ENCODE measurements at regions not wholly inside any gene's neighbourhood (a gene's known extent, or its start where the extent isn't known, plus 50 kb on each side); places are given as distances from the start of the nearest gene placed in this dataset.

GRCh38 chr5:98587166-98587565 is 186.3 kb upstream of the RGMB start:
- Histone ChIP-seq H3K4me3 (ENCODE audit: insufficient read depth, low read depth, low read length) (no peak overlapping the region), H3K18ac (ENCODE audit: low read depth, low read length) (no peak overlapping the region), H4K20me1 (ENCODE audit: insufficient read depth, low read length) (no peaks in the 10 kb centered on the region), H3K36me3 (ENCODE audit: control insufficient read depth, insufficient read depth, low read length) (no peaks in the 10 kb centered on the region), H2AFZ (replicated peaks; ENCODE audit: low read length, poor library complexity) (no peak overlapping the region), H3K14ac (replicated peaks; ENCODE audit: low read depth, low read length) (no peak overlapping the region), H2AK9ac (replicated peaks; ENCODE audit: low read depth, low read length, poor library complexity) (no peak overlapping the region), H4K8ac (ENCODE audit: low read depth in 2 of 2, low read length in 2 of 2) (no peak overlapping the region), H3K79me1 (ENCODE audit: low read depth in 1 of 2, low read length in 2 of 2) (no peaks in the 10 kb centered on the region), H4K5ac (ENCODE audit: low read depth, low read length) (no peak overlapping the region), H2BK120ac (ENCODE audit: low read depth, low read length) (no peak overlapping the region), H3K9me3 (ENCODE audit: control insufficient read depth, insufficient read depth, low read length) (peaks cover 3% of the 10 kb centered on the region), H2AK5ac (ENCODE audit: low read depth, low read length) (no peak overlapping the region), H3K27ac (ENCODE audit: insufficient read depth, low read length) (no peak overlapping the region), H3K23ac (ENCODE audit: low read depth, low read length) (no peak overlapping the region), H3K4me1 (ENCODE audit: control insufficient read depth, insufficient read depth, low read length) (peaks cover 3% of the 10 kb centered on the region), H2BK15ac (ENCODE audit: low read depth, low read length) (no peak overlapping the region), H4K91ac (ENCODE audit: insufficient read depth, low read depth, low read length) (no peak overlapping the region), H2BK20ac (ENCODE audit: low read depth, low read length) (no peak overlapping the region), H3K27me3 (ENCODE audit: control insufficient read depth, insufficient read depth, low read length) (no peaks in the 10 kb centered on the region), H2BK5ac (ENCODE audit: low read depth, low read length, poor library complexity, severe bottlenecking) (no peak overlapping the region), H3K56ac (ENCODE audit: extremely low read depth, insufficient read depth, low read length) (no peak overlapping the region), H3K9me1 (ENCODE audit: insufficient read depth, low read length) (no peaks in the 10 kb centered on the region), H3K4ac (ENCODE audit: low read depth, low read length) (no peak overlapping the region), H3K4me2 (ENCODE audit: low read depth, low read length) (no peak overlapping the region), H3K9ac (ENCODE audit: low read depth, low read length) (no peak overlapping the region)
- ChIA-PET CTCF (no interaction called here), POLR2A (ENCODE audit: unreplicated experiment) (interaction anchor here (0.6 kb wide), 1 partner anchor 9 kb away, joined by 15 read pairs; no protein-coding TSS in a partner anchor)
- dilution Hi-C loops (cut with HindIII; ENCODE audit: low sequenced_read_pairs, unreplicated experiment) = no loop called here
- in situ Hi-C loops (cut with MboI; ENCODE audit: low sequenced_read_pairs) = no loop called here
- WGBS, 2 experiments (ENCODE audit: extremely low coverage in 2 of 2, insufficient read length in 1 of 2) = no CpG with 5 or more reads among the region's 5 CpGs
- TF ChIP-seq CHD1 (IDR thresholded peaks at IDR 0.05; ENCODE audit: low read depth, low read length) (no peak), NFE2L2 (IDR thresholded peaks at IDR 0.05; ENCODE audit: low read depth, low read length) (no peak), MAFK (IDR thresholded peaks at IDR 0.05; ENCODE audit: low read depth, low read length) (no peak), USF2 (IDR thresholded peaks at IDR 0.05; ENCODE audit: low read depth, low read length) (no peak), ELK1 (IDR thresholded peaks at IDR 0.05; ENCODE audit: borderline replicate concordance, low read depth, low read length) (no peak), MAZ (IDR thresholded peaks at IDR 0.05; ENCODE audit: borderline replicate concordance, low read depth, low read length) (no peak), RCOR1 (IDR thresholded peaks at IDR 0.05; ENCODE audit: insufficient replicate concordance, low read length) (no peak), POLR2A (IDR thresholded peaks at IDR 0.05; ENCODE audit: low read depth, low read length) (no peak), CTCF (conservative IDR thresholded peaks at IDR 0.05; ENCODE audit: low read depth, low read length) (no peak), MXI1 (IDR thresholded peaks at IDR 0.05; ENCODE audit: borderline replicate concordance, low read depth, low read length) (no peak)
- BruUV-seq (replicated peaks) = no TSS peak
- ATAC-seq (ENCODE audit: low read depth) (no peak), DNase-seq (no peak)
- intact Hi-C loops (cut with micrococcal nuclease) = no loop called here
